Esophagus squamous epithelium (tissue), 4 donors: ENCODE measurements at regions not wholly inside any gene's neighbourhood (a gene's known extent, or its start where the extent isn't known, plus 50 kb on each side); places are given as distances from the start of the nearest gene placed in this dataset.

Experiments
- CTCF ChIP-seq, 6 experiments: fragments of 450-650 bp in 4 of 6; fragments of 200-600 bp in 2 of 6; sonication (generic) in 2 of 6; IDR thresholded peaks; one replicate each; pipeline ENCODE4 v1.5.1; 2016 to 2019; ENCODE audit warnings: antibody characterized with exemption in 6 of 6, mild to moderate bottlenecking in 4 of 6, moderate library complexity in 4 of 6
- POLR2A ChIP-seq, 4 donors: fragments of 450-650 bp; IDR thresholded peaks; one replicate each; pipeline ENCODE4 v1.6.1; 2017; ENCODE audit warnings: antibody characterized with exemption in 4 of 4, mild to moderate bottlenecking in 4 of 4, moderate library complexity in 3 of 4

GRCh38 chrX:110966091-110966454 is 129.9 kb upstream of the PAK3 start:
- TF ChIP-seq CTCF (IDR thresholded peaks at IDR 0.05): no peak
- no peak for TF ChIP-seq POLR2A (IDR thresholded peaks at IDR 0.05)
